SK-N-SH (cell line): ENCODE measurements at regions not wholly inside any gene's neighbourhood (a gene's known extent, or its start where the extent isn't known, plus 50 kb on each side); places are given as distances from the start of the nearest gene placed in this dataset.

Experiments used
- CTCF ChIA-PET: fragments of 300-600, 350-600 bp; formaldehyde crosslinking; extraction: SDS; loops from one replicate; lab custom pipeline; 2021; lab: Yijun Ruan, JAX
- POLR2A ChIA-PET: fragments of 350-600 bp; sonication (Branson Sonifier 250); formaldehyde crosslinking; extraction: SDS; loops from one replicate; lab custom pipeline; 2020; ENCODE audit warnings: antibody characterized with exemption, inconsistent platforms; lab: Yijun Ruan, JAX
- DNase-seq: peaks from one replicate; pipeline ENCODE4 v3.0.0; 2012
- H2AFZ ChIP-seq: fragments of 200-600 bp; sonication (generic); 2 replicates; pipeline ENCODE4 v1.8.1; 2016; ENCODE audit warnings: antibody characterized with exemption, mild to moderate bottlenecking, low read depth
- H3F3A ChIP-seq: fragments of 200-600 bp; sonication (generic); replicated peaks from 2 replicates; pipeline ENCODE3; 2016; ENCODE audit warnings: antibody characterized with exemption, mild to moderate bottlenecking; ENCODE audit not compliant: insufficient read depth
- H3K27ac ChIP-seq, 2 experiments: fragments of 200-500 bp in 1 of 2; fragments of 200-600 bp in 1 of 2; sonication (Bioruptor generic) in 1 of 2; sonication (generic), shearing (Covaris generic) in 1 of 2; 2 replicates each; pipeline versions ENCODE4 v1.5.1 to v1.6.1; 2014 to 2016; ENCODE audit warnings: low read depth in 2 of 2, inconsistent platforms in 1 of 2, low read length in 1 of 2, mild to moderate bottlenecking in 1 of 2, mixed read lengths in 1 of 2
- H3K27me3 ChIP-seq: fragments of 200-600 bp; sonication (generic), shearing (Covaris generic); 2 replicates; pipeline ENCODE4 v1.6.1; 2016; ENCODE audit warnings: mixed run types; ENCODE audit not compliant: insufficient read depth
- H3K36me3 ChIP-seq, 2 experiments: fragments of 200-500 bp in 1 of 2; fragments of 200-600 bp in 1 of 2; sonication (Bioruptor generic) in 1 of 2; sonication (generic) in 1 of 2; replicated peaks in 1 of 2; 2 replicates each; pipeline versions ENCODE3 to v1.5.1; 2014 to 2016; ENCODE audit warnings: low read length in 1 of 2, mild to moderate bottlenecking in 1 of 2; ENCODE audit not compliant: insufficient read depth in 2 of 2, control insufficient read depth in 1 of 2
- H3K4me1 ChIP-seq, 2 experiments: fragments of 200-500 bp in 1 of 2; fragments of 200-600 bp in 1 of 2; sonication (Bioruptor generic) in 1 of 2; sonication (generic), shearing (Covaris generic) in 1 of 2; 2 replicates each; pipeline versions ENCODE4 v1.5.1 to v1.6.1; 2014 to 2016; ENCODE audit warnings: low read depth in 1 of 2, low read length in 1 of 2, mixed run types in 1 of 2; ENCODE audit not compliant: insufficient read depth in 2 of 2, control insufficient read depth in 1 of 2
- H3K4me2 ChIP-seq: fragments of 200-600 bp; sonication (generic), shearing (Covaris generic); 2 replicates; pipeline ENCODE4 v1.6.1; 2017; ENCODE audit warnings: mixed run types
- H3K4me3 ChIP-seq, 2 experiments: fragments of 200-500 bp in 1 of 2; fragments of 200-600 bp in 1 of 2; sonication (Bioruptor generic) in 1 of 2; sonication (generic), shearing (Covaris generic) in 1 of 2; 2 replicates each; pipeline versions ENCODE4 v1.5.1 to v1.8.1; 2014 to 2016; ENCODE audit warnings: low read depth in 2 of 2, inconsistent platforms in 1 of 2, low read length in 1 of 2, mild to moderate bottlenecking in 1 of 2, mixed read lengths in 1 of 2, moderate library complexity in 1 of 2
- H3K79me2 ChIP-seq: fragments of 200-600 bp; sonication (generic); 2 replicates; pipeline ENCODE4 v1.8.1; 2017; ENCODE audit warnings: mild to moderate bottlenecking; ENCODE audit not compliant: insufficient read depth
- H3K9ac ChIP-seq: fragments of 200-600 bp; sonication (generic); 2 replicates; pipeline ENCODE4 v1.6.1; 2017; ENCODE audit warnings: mixed run types
- H3K9me2 ChIP-seq: fragments of 200-600 bp; sonication (generic); 2 replicates; pipeline ENCODE4 v1.6.1; 2017; ENCODE audit warnings: mixed run types
- H3K9me3 ChIP-seq: fragments of 200-600 bp; sonication (generic); 2 replicates; pipeline ENCODE4 v1.6.1; 2017; ENCODE audit warnings: mixed run types, mild to moderate bottlenecking, moderate library complexity
- H4K20me1 ChIP-seq: fragments of 200-600 bp; sonication (generic); 2 replicates; pipeline ENCODE4 v1.6.1; 2017; ENCODE audit warnings: mild to moderate bottlenecking, mixed run types; ENCODE audit not compliant: insufficient read depth
- CHD2 ChIP-seq: fragments of 150-350 bp; IDR thresholded peaks from 2 replicates; pipeline ENCODE4 v1.6.1; 2018; ENCODE audit warnings: low read length; ENCODE audit not compliant: partially characterized antibody
- ELF1 ChIP-seq: IDR thresholded peaks from 2 replicates; pipeline ENCODE4 v1.4.0; 2012
- FOSL2 ChIP-seq: IDR thresholded peaks from 2 replicates; pipeline ENCODE4 v1.4.0; 2012; ENCODE audit warnings: low read depth, mild to moderate bottlenecking, moderate library complexity, borderline replicate concordance
- GATA2 ChIP-seq: sonication (generic); formaldehyde crosslinking; IDR thresholded peaks from 2 replicates; pipeline ENCODE4 v1.5.0; 2020; ENCODE audit warnings: mild to moderate bottlenecking, missing genetic modification reagents
- JUND ChIP-seq: IDR thresholded peaks from 2 replicates; pipeline ENCODE4 v1.4.0; 2012
- NFIC ChIP-seq: IDR thresholded peaks from 2 replicates; pipeline ENCODE4 v1.4.0; 2012; ENCODE audit warnings: borderline replicate concordance
- POLR2AphosphoS5 ChIP-seq: IDR thresholded peaks from 2 replicates; pipeline ENCODE4 v1.6.1; 2012; ENCODE audit warnings: low read depth, low read length
- RAD21 ChIP-seq: IDR thresholded peaks from 2 replicates; pipeline ENCODE4 v1.6.1; 2012; ENCODE audit warnings: mild to moderate bottlenecking, low read length
- RCOR1 ChIP-seq: fragments of 150-350 bp; IDR thresholded peaks from 2 replicates; pipeline ENCODE4 v1.6.1; 2017; ENCODE audit warnings: antibody characterized with exemption, low read length
- RXRA ChIP-seq: IDR thresholded peaks from 2 replicates; pipeline ENCODE4 v1.4.0; 2012; ENCODE audit warnings: low read depth, mild to moderate bottlenecking, borderline replicate concordance
- SIN3A ChIP-seq: IDR thresholded peaks from 2 replicates; pipeline ENCODE4 v1.6.1; 2012; ENCODE audit warnings: low read depth, mild to moderate bottlenecking, low read length, moderate library complexity, borderline replicate concordance
- SMC3 ChIP-seq: IDR thresholded peaks from 2 replicates; pipeline ENCODE4 v1.6.1; 2012; ENCODE audit warnings: low read depth, low read length, improper control_type of control experiment
- TAF1 ChIP-seq: IDR thresholded peaks from 2 replicates; pipeline ENCODE4 v1.6.1; 2012; ENCODE audit warnings: low read depth, mild to moderate bottlenecking, low read length, moderate library complexity, borderline replicate concordance
- WGBS: methylation state at CpG from one replicate; pipeline ENCODE4 v1.1.6; 2017; ENCODE audit warnings: low lambda C conversion rate; 5-methylcytosine and 5-hydroxymethylcytosine counted together
- TF ChIP-seq, protein P1 (sequence below): IDR thresholded peaks from 2 replicates; pipeline ENCODE4; 2012
- TF ChIP-seq, protein P2 (sequence below): fragments of 150-350 bp; IDR thresholded peaks from 2 replicates; pipeline ENCODE4 v1.6.1; 2017; ENCODE audit warnings: antibody characterized with exemption, low read length, low read depth, borderline replicate concordance
- TF ChIP-seq, protein P3 (sequence below): fragments of 200-600 bp; sonication (generic); IDR thresholded peaks from 2 replicates; pipeline ENCODE4 v1.6.1; 2017; ENCODE audit warnings: antibody characterized with exemption, mild to moderate bottlenecking, moderate library complexity
- TF ChIP-seq, protein P4 (sequence below): IDR thresholded peaks from 2 replicates; pipeline ENCODE4 v1.4.0; 2012; ENCODE audit warnings: low read depth, borderline replicate concordance
- TF ChIP-seq, protein P5 (sequence below): IDR thresholded peaks from 2 replicates; pipeline ENCODE4 v1.6.1; 2012; ENCODE audit warnings: mild to moderate bottlenecking, low read depth, low read length, moderate library complexity

DNA sequence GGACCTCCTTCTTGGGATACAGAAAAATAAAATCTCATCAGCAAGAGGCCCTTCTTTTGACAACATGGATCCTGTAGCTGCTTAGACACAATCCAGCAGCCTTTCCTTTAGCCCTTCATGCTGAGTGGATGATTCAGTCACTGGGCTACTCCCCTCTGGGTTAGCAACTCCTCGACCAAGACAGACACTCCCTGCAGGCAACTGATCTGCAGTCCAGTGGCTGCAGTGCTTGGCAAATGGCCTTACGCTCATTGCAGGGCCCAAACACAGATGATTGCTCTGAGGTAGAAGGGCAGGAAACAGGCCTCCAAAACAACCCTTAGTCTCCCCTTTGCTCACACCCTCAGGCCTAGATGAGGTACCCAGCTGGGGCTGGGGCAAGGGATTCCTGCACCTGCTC is 73.2 kb upstream of the OPCML start:
- Histone ChIP-seq H3K9ac (no peak overlapping the region), H2AFZ (no peak overlapping the region), H3F3A (no peaks in the 10 kb centered on the region), H3K9me3 (no peaks in the 10 kb centered on the region), H3K79me2 (no peaks in the 10 kb centered on the region), H3K27ac (no peak overlapping the region), H3K9me2 (no peaks in the 10 kb centered on the region), H4K20me1 (no peaks in the 10 kb centered on the region), H3K36me3 (no peaks in the 10 kb centered on the region), H3K4me3 (no peak overlapping the region), H3K4me2 (no peak overlapping the region), H3K4me1 (no peaks in the 10 kb centered on the region)
- no CpG with 5 or more reads among the region's 2 CpGs for WGBS
- ChIA-PET CTCF (no interaction called here), POLR2A (no interaction called here)
- no peak for DNase-seq
- TF ChIP-seq POLR2AphosphoS5 (no peak), RCOR1 (no peak), RXRA (no peak), SMC3 (no peak), JUND (no peak), CHD2 (no peak), FOSL2 (no peak), ELF1 (no peak), TAF1 (no peak), SIN3A (no peak), GATA2 (CRISPR knock-in tag) (no peak), RAD21 (no peak), NFIC (no peak)
- TF ChIP-seq, protein P1, sequence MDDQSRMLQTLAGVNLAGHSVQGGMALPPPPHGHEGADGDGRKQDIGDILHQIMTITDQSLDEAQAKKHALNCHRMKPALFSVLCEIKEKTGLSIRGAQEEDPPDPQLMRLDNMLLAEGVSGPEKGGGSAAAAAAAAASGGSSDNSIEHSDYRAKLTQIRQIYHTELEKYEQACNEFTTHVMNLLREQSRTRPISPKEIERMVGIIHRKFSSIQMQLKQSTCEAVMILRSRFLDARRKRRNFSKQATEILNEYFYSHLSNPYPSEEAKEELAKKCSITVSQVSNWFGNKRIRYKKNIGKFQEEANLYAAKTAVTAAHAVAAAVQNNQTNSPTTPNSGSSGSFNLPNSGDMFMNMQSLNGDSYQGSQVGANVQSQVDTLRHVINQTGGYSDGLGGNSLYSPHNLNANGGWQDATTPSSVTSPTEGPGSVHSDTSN: no peak
- TF ChIP-seq, protein P2, sequence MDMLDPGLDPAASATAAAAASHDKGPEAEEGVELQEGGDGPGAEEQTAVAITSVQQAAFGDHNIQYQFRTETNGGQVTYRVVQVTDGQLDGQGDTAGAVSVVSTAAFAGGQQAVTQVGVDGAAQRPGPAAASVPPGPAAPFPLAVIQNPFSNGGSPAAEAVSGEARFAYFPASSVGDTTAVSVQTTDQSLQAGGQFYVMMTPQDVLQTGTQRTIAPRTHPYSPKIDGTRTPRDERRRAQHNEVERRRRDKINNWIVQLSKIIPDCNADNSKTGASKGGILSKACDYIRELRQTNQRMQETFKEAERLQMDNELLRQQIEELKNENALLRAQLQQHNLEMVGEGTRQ: no peak
- TF ChIP-seq, protein P3, sequence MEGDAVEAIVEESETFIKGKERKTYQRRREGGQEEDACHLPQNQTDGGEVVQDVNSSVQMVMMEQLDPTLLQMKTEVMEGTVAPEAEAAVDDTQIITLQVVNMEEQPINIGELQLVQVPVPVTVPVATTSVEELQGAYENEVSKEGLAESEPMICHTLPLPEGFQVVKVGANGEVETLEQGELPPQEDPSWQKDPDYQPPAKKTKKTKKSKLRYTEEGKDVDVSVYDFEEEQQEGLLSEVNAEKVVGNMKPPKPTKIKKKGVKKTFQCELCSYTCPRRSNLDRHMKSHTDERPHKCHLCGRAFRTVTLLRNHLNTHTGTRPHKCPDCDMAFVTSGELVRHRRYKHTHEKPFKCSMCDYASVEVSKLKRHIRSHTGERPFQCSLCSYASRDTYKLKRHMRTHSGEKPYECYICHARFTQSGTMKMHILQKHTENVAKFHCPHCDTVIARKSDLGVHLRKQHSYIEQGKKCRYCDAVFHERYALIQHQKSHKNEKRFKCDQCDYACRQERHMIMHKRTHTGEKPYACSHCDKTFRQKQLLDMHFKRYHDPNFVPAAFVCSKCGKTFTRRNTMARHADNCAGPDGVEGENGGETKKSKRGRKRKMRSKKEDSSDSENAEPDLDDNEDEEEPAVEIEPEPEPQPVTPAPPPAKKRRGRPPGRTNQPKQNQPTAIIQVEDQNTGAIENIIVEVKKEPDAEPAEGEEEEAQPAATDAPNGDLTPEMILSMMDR: no peak
- TF ChIP-seq, protein P4, sequence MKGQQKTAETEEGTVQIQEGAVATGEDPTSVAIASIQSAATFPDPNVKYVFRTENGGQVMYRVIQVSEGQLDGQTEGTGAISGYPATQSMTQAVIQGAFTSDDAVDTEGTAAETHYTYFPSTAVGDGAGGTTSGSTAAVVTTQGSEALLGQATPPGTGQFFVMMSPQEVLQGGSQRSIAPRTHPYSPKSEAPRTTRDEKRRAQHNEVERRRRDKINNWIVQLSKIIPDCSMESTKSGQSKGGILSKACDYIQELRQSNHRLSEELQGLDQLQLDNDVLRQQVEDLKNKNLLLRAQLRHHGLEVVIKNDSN: no peak
- TF ChIP-seq, protein P5, sequence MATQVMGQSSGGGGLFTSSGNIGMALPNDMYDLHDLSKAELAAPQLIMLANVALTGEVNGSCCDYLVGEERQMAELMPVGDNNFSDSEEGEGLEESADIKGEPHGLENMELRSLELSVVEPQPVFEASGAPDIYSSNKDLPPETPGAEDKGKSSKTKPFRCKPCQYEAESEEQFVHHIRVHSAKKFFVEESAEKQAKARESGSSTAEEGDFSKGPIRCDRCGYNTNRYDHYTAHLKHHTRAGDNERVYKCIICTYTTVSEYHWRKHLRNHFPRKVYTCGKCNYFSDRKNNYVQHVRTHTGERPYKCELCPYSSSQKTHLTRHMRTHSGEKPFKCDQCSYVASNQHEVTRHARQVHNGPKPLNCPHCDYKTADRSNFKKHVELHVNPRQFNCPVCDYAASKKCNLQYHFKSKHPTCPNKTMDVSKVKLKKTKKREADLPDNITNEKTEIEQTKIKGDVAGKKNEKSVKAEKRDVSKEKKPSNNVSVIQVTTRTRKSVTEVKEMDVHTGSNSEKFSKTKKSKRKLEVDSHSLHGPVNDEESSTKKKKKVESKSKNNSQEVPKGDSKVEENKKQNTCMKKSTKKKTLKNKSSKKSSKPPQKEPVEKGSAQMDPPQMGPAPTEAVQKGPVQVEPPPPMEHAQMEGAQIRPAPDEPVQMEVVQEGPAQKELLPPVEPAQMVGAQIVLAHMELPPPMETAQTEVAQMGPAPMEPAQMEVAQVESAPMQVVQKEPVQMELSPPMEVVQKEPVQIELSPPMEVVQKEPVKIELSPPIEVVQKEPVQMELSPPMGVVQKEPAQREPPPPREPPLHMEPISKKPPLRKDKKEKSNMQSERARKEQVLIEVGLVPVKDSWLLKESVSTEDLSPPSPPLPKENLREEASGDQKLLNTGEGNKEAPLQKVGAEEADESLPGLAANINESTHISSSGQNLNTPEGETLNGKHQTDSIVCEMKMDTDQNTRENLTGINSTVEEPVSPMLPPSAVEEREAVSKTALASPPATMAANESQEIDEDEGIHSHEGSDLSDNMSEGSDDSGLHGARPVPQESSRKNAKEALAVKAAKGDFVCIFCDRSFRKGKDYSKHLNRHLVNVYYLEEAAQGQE: no peak
- TF ChIP-seq, all 33 proteins: peak for 0
- no peaks in the 10 kb centered on the region for H3K27me3 ChIP-seq
